ENCODE measurements at regions not wholly inside any gene's neighbourhood (a gene's known extent, or its start where the extent isn't known, plus 50 kb on each side); places are given as distances from the start of the nearest gene placed in this dataset.

DNA sequence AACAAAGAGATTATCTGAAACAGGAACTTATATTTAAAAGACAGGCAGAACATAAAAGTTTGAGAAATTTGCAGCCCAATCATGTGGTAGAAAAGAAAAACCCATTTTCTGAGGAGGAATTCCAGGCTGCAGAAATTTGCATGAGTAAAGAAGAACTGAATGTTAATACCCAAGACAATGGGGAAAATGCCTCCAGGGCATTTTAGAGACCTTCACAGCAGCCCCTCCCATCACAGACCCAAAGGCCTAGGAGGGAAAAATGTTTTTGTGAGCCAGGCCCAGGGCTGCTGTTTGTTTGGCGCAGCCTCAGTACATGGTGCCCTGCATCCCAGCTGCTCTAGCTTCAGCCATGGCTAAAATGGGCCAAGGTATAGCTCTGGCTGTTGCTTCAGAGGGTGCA lies 554.3 kb upstream of the CHRM3 start:
- CTCF ChIA-PET (ENCODE audit: low intra/inter-chr PET ratio) = no interaction called here
- BruUV-seq (replicated peaks) = no TSS peak
- Histone ChIP-seq H3K4me3 (no peak overlapping the region), H3K9me3 (replicated peaks; ENCODE audit: control insufficient read depth, insufficient read depth, low read depth, low read length) (0 out of 2 replicates have a peak, but pooled peaks cover 1% of the 10 kb centered on the region), H2AFZ (ENCODE audit: low read depth, low read length) (no peak overlapping the region), H3K27ac (ENCODE audit: extremely low read depth, low read depth, low read length) (no peak overlapping the region), H4K20me1 (replicated peaks; ENCODE audit: control insufficient read depth, insufficient read depth, low read length) (no peaks in the 10 kb centered on the region), H3K4me1 (replicated peaks in 1 of 2; ENCODE audit: control insufficient read depth in 2 of 2, insufficient read depth in 2 of 2, low read length in 2 of 2) (no peaks in the 10 kb centered on the region), H3K4me2 (ENCODE audit: insufficient read depth, low read length) (no peak overlapping the region), H3K79me2 (ENCODE audit: control insufficient read depth, insufficient read depth, low read length) (no peaks in the 10 kb centered on the region), H3K27me3 (ENCODE audit: control insufficient read depth in 2 of 2, insufficient read depth in 2 of 2, low read length in 2 of 2) (no peaks in the 10 kb centered on the region), H3K36me3 (ENCODE audit: control insufficient read depth, insufficient read depth, low read length) (no peaks in the 10 kb centered on the region), H3K9ac (ENCODE audit: insufficient read depth in 1 of 2, low read depth in 2 of 2, low read length in 2 of 2) (no peak overlapping the region), H3K9me1 (ENCODE audit: control insufficient read depth, insufficient read depth, low read length) (no peaks in the 10 kb centered on the region)
- no peak for TF ChIP-seq RUNX1 (IDR thresholded peaks at IDR 0.05; ENCODE audit: low read depth)
- in situ Hi-C loops (cut with MboI) (no loop called here), intact Hi-C loops (cut with micrococcal nuclease) (no loop called here)
- ATAC-seq = no peak
- FAIRE-seq = no peak
- POLR2A ChIA-PET = no interaction called here
- whole genome bisulfite sequencing (ENCODE audit: insufficient coverage, low coverage, missing lambda C conversion rate) = 14% methylated on average over 1 of the region's 1 CpG
- no peak for DNase-seq (ENCODE audit: extremely low read depth in 1 of 4, low spot score in 3 of 4)

GRCh38 chr1:238830036-238830611 lies 556.2 kb upstream of the CHRM3 start:
- DNase-seq (ENCODE audit: extremely low read depth in 1 of 4, low spot score in 3 of 4) (no peak), FAIRE-seq (no peak), ATAC-seq (no peak)
- no peak overlapping the region for H3K4me2 ChIP-seq (ENCODE audit: insufficient read depth, low read length)
- ChIA-PET POLR2A (no interaction called here), CTCF (ENCODE audit: low intra/inter-chr PET ratio) (no interaction called here)
- H2AFZ ChIP-seq (ENCODE audit: low read depth, low read length) = no peak overlapping the region
- no peak overlapping the region for H3K4me3 ChIP-seq
- H3K9me1 ChIP-seq (ENCODE audit: control insufficient read depth, insufficient read depth, low read length) = no peaks in the 10 kb centered on the region
- 7% methylated on average over 3 of the region's 3 CpGs for WGBS (ENCODE audit: insufficient coverage, low coverage, missing lambda C conversion rate)
- H3K36me3 ChIP-seq (ENCODE audit: control insufficient read depth, insufficient read depth, low read length) = no peaks in the 10 kb centered on the region
- 0 out of 2 replicates have a peak, but pooled peaks cover 1% of the 10 kb centered on the region for H3K9me3 ChIP-seq (replicated peaks; ENCODE audit: control insufficient read depth, insufficient read depth, low read depth, low read length)
- H3K4me1 ChIP-seq (replicated peaks in 1 of 2; ENCODE audit: control insufficient read depth in 2 of 2, insufficient read depth in 2 of 2, low read length in 2 of 2) = no peaks in the 10 kb centered on the region
- H3K79me2 ChIP-seq (ENCODE audit: control insufficient read depth, insufficient read depth, low read length) = no peaks in the 10 kb centered on the region
- no TSS peak for BruUV-seq (replicated peaks)
- H3K27me3 ChIP-seq (ENCODE audit: control insufficient read depth in 2 of 2, insufficient read depth in 2 of 2, low read length in 2 of 2) = no peaks in the 10 kb centered on the region
- no peak overlapping the region for H3K27ac ChIP-seq (ENCODE audit: extremely low read depth, low read depth, low read length)
- intact Hi-C loops (cut with micrococcal nuclease) (no loop called here), in situ Hi-C loops (cut with MboI) (no loop called here)
- no peak overlapping the region for H3K9ac ChIP-seq (ENCODE audit: insufficient read depth in 1 of 2, low read depth in 2 of 2, low read length in 2 of 2)
- H4K20me1 ChIP-seq (replicated peaks; ENCODE audit: control insufficient read depth, insufficient read depth, low read length) = no peaks in the 10 kb centered on the region
- no peak for TF ChIP-seq ARID3A (IDR thresholded peaks at IDR 0.05; ENCODE audit: borderline replicate concordance, low read depth, low read length)
- TF ChIP-seq BHLHE40 (IDR thresholded peaks at IDR 0.05; ENCODE audit: low read length) = no peak
- no peak for TF ChIP-seq BCOR (IDR thresholded peaks at IDR 0.05)
- TF ChIP-seq, protein P1, sequence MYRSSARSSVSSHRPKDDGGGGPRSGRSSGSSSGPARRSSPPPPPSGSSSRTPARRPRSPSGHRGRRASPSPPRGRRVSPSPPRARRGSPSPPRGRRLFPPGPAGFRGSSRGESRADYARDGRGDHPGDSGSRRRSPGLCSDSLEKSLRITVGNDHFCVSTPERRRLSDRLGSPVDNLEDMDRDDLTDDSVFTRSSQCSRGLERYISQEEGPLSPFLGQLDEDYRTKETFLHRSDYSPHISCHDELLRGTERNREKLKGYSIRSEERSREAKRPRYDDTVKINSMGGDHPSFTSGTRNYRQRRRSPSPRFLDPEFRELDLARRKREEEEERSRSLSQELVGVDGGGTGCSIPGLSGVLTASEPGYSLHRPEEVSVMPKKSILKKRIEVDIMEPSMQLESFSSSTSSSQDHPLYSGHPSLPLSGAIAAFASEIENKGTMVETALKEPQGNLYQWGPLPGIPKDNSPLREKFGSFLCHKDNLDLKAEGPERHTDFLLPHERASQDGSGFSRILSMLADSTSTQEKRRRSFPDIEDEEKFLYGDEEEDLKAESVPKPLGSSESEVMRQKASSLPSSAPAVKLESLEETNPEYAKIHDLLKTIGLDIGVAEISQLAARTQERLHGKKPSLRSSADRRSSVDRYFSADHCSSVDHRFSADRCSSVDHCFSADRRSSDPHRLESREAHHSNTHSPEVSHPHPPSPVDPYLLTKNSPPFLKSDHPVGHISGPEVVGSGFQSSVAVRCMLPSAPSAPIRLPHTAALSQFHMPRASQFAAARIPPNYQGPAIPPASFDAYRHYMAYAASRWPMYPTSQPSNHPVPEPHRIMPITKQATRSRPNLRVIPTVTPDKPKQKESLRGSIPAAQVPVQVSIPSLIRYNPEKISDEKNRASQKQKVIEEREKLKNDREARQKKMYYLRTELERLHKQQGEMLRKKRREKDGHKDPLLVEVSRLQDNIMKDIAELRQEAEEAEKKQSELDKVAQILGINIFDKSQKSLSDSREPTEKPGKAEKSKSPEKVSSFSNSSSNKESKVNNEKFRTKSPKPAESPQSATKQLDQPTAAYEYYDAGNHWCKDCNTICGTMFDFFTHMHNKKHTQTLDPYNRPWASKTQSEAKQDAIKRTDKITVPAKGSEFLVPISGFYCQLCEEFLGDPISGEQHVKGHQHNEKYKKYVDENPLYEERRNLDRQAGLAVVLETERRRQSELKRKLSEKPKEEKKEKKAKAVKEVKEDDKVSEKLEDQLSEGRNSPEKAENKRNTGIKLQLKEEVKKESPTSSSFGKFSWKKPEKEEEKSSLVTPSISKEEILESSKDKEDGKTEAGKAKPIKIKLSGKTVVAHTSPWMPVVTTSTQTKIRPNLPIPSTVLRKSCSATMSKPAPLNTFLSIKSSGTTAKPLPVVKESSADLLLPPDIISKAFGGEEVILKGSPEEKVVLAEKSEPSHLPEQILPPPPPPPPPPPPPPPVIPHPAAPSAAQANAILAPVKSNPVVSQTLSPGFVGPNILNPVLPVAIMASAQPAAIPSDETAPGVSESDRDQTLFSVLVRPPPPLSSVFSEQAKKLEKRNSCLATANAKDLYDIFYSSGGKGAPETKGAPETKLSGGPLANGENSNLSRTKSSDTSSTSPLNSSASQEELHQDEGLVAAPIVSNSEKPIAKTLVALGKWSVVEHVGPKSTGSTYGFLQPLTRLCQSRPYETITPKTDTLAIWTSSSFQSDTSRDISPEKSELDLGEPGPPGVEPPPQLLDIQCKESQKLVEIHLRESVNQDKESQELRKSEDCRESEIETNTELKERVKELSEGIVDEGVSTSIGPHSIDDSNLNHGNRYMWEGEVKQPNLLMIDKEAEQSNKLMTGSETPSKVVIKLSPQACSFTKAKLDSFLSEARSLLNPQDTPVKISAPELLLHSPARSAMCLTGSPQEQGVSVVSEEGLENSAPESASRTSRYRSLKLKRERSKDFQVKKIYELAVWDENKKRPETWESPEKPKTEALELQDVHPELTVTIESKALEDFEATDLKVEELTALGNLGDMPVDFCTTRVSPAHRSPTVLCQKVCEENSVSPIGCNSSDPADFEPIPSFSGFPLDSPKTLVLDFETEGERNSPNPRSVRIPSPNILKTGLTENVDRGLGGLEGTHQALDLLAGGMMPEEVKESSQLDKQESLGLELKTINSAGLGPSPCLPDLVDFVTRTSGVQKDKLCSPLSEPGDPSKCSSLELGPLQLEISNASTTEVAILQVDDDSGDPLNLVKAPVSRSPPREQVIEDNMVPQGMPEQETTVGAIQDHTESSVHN (IDR thresholded peaks at IDR 0.05; ENCODE audit: borderline replicate concordance in 1 of 2, low read depth in 1 of 2) = no peak
- no peak for TF ChIP-seq CSDE1 (IDR thresholded peaks at IDR 0.05)
- TF ChIP-seq GATAD2A (IDR thresholded peaks at IDR 0.05) = no peak

Data from K562 (cell line).